ENCODE measurements at regions not wholly inside any gene's neighbourhood (a gene's known extent, or its start where the extent isn't known, plus 50 kb on each side); places are given as distances from the start of the nearest gene placed in this dataset.

- intact Hi-C loops (cut with micrococcal nuclease), result no loop called here
- CTCF ChIA-PET, result interaction anchor here (0.5 to 1.6 kb wide), 4 partner anchors 8 to 540 kb away, joined by 3 to 5 read pairs (median 4); no protein-coding TSS in a partner anchor
- DNase-seq (ENCODE audit: unreplicated experiment), result no peak
- no TSS peak for BruUV-seq (replicated peaks)
- H3K4me3 Mint-ChIP-seq (ENCODE audit: unreplicated experiment), result no peak overlapping the region
- no peaks in the 10 kb centered on the region for H3K36me3 Mint-ChIP-seq (ENCODE audit: insufficient read depth, unreplicated experiment)
- H3K9me3 Mint-ChIP-seq (ENCODE audit: unreplicated experiment), result no peaks in the 10 kb centered on the region
- H3K4me1 Mint-ChIP-seq (ENCODE audit: insufficient read depth, unreplicated experiment), result peaks cover 24% of the 10 kb centered on the region
- no peaks in the 10 kb centered on the region for H3K27me3 Mint-ChIP-seq (ENCODE audit: insufficient read depth, unreplicated experiment)
- H3K27ac Mint-ChIP-seq (ENCODE audit: low read depth, unreplicated experiment), result no peak overlapping the region
- POLR2A ChIA-PET, result interaction anchor here (0.7 to 1.4 kb wide), 6 partner anchors 9 to 1019 kb away, joined by 3 to 4 read pairs (median 4); no protein-coding TSS in a partner anchor
- TF ChIP-seq, protein P1, sequence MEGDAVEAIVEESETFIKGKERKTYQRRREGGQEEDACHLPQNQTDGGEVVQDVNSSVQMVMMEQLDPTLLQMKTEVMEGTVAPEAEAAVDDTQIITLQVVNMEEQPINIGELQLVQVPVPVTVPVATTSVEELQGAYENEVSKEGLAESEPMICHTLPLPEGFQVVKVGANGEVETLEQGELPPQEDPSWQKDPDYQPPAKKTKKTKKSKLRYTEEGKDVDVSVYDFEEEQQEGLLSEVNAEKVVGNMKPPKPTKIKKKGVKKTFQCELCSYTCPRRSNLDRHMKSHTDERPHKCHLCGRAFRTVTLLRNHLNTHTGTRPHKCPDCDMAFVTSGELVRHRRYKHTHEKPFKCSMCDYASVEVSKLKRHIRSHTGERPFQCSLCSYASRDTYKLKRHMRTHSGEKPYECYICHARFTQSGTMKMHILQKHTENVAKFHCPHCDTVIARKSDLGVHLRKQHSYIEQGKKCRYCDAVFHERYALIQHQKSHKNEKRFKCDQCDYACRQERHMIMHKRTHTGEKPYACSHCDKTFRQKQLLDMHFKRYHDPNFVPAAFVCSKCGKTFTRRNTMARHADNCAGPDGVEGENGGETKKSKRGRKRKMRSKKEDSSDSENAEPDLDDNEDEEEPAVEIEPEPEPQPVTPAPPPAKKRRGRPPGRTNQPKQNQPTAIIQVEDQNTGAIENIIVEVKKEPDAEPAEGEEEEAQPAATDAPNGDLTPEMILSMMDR (IDR thresholded peaks at IDR 0.05; ENCODE audit: unreplicated experiment), result no peak
Observed at GRCh38 chr1:232296461-232296860, 333.5 kb downstream of the SIPA1L2 start.

- H3K27ac Mint-ChIP-seq (ENCODE audit: low read depth, unreplicated experiment), result peak overlapping the region; percentile 26
- intact Hi-C loops (cut with micrococcal nuclease), result loop anchor here (2.0 kb wide), 1 partner anchor 23 kb away; no protein-coding TSS in a partner anchor
- ChIA-PET POLR2A (interaction anchor here (0.7 to 4.1 kb wide), 14 partner anchors 8 to 427 kb away, joined by 3 to 45 read pairs (median 8); no protein-coding TSS in a partner anchor), CTCF (interaction anchor here (0.6 to 4.0 kb wide), 13 partner anchors 12 to 537 kb away, joined by 3 to 18 read pairs (median 3); no protein-coding TSS in a partner anchor)
- TF ChIP-seq, protein P1 (IDR thresholded peaks at IDR 0.05; ENCODE audit: unreplicated experiment), result no peak
- H3K9me3 Mint-ChIP-seq (ENCODE audit: unreplicated experiment), result no peaks in the 10 kb centered on the region
- H3K36me3 Mint-ChIP-seq (ENCODE audit: insufficient read depth, unreplicated experiment), result no peaks in the 10 kb centered on the region
- BruUV-seq (replicated peaks), result no TSS peak
- H3K4me3 Mint-ChIP-seq (ENCODE audit: unreplicated experiment), result no peak overlapping the region
- peaks cover 44% of the 10 kb centered on the region for H3K4me1 Mint-ChIP-seq (ENCODE audit: insufficient read depth, unreplicated experiment)
- no peak for DNase-seq (ENCODE audit: unreplicated experiment)
- H3K27me3 Mint-ChIP-seq (ENCODE audit: insufficient read depth, unreplicated experiment), result no peaks in the 10 kb centered on the region
Observed at GRCh38 chr1:232293361-232293760, 336.6 kb downstream of the SIPA1L2 start.

- TF ChIP-seq, protein P1 (IDR thresholded peaks at IDR 0.05; ENCODE audit: unreplicated experiment), result peak; percentile 8
- peak overlapping the region; percentile 26 for H3K27ac Mint-ChIP-seq (ENCODE audit: low read depth, unreplicated experiment)
- no peaks in the 10 kb centered on the region for H3K36me3 Mint-ChIP-seq (ENCODE audit: insufficient read depth, unreplicated experiment)
- ChIA-PET CTCF (interaction anchor here (0.6 to 4.0 kb wide), 15 partner anchors 13 to 536 kb away, joined by 3 to 18 read pairs (median 4); no protein-coding TSS in a partner anchor), POLR2A (interaction anchor here (0.6 to 4.1 kb wide), 20 partner anchors 8 to 426 kb away, joined by 3 to 45 read pairs (median 6); no protein-coding TSS in a partner anchor)
- H3K4me3 Mint-ChIP-seq (ENCODE audit: unreplicated experiment), result peak overlapping the region; percentile 46
- BruUV-seq (replicated peaks), result no TSS peak
- DNase-seq (ENCODE audit: unreplicated experiment), result peak; percentile 80
- intact Hi-C loops (cut with micrococcal nuclease), result loop anchor here (2.0 kb wide), 1 partner anchor 24 kb away; no protein-coding TSS in a partner anchor
- H3K4me1 Mint-ChIP-seq (ENCODE audit: insufficient read depth, unreplicated experiment), result peaks cover 49% of the 10 kb centered on the region
- no peaks in the 10 kb centered on the region for H3K27me3 Mint-ChIP-seq (ENCODE audit: insufficient read depth, unreplicated experiment)
- H3K9me3 Mint-ChIP-seq (ENCODE audit: unreplicated experiment), result no peaks in the 10 kb centered on the region
Observed at GRCh38 chr1:232292818-232293217, 337.1 kb downstream of the SIPA1L2 start.

- Mint-ChIP-seq H3K27ac (ENCODE audit: low read depth, unreplicated experiment) (peak overlapping the region; percentile 26), H3K9me3 (ENCODE audit: unreplicated experiment) (no peaks in the 10 kb centered on the region), H3K27me3 (ENCODE audit: insufficient read depth, unreplicated experiment) (no peaks in the 10 kb centered on the region), H3K4me3 (ENCODE audit: unreplicated experiment) (peak overlapping the region; percentile 46), H3K4me1 (ENCODE audit: insufficient read depth, unreplicated experiment) (peaks cover 52% of the 10 kb centered on the region), H3K36me3 (ENCODE audit: insufficient read depth, unreplicated experiment) (no peaks in the 10 kb centered on the region)
- CTCF ChIA-PET, result interaction anchor here (0.7 to 4.0 kb wide), 13 partner anchors 8 to 335 kb away, joined by 3 to 18 read pairs (median 4); no protein-coding TSS in a partner anchor
- POLR2A ChIA-PET, result interaction anchor here (0.6 to 4.1 kb wide), 28 partner anchors 9 to 1843 kb away, joined by 3 to 45 read pairs (median 5); no protein-coding TSS in a partner anchor
- TF ChIP-seq, protein P1 (IDR thresholded peaks at IDR 0.05; ENCODE audit: unreplicated experiment), result no peak
- DNase-seq (ENCODE audit: unreplicated experiment), result peak; percentile 52
- intact Hi-C loops (cut with micrococcal nuclease), result loop anchor here (2.0 kb wide), 1 partner anchor 25 kb away; no protein-coding TSS in a partner anchor
- BruUV-seq (replicated peaks), result TSS peak; percentile 48
Observed at GRCh38 chr1:232292239-232292638, 337.7 kb downstream of the SIPA1L2 start.

Data from MCF 10A (cell line).